ENCODE measurements at regions not wholly inside any gene's neighbourhood (a gene's known extent, or its start where the extent isn't known, plus 50 kb on each side); places are given as distances from the start of the nearest gene placed in this dataset.
"Not testable (repeated sequence)": the region's sequence is repeated elsewhere in the genome, so short reads cannot be mapped to it uniquely, and the experiment has no call there.

- no peak for DNase-seq (ENCODE audit: low spot score)
Observed at GRCh38 chr4:173761938-173762337, 231.9 kb upstream of the HAND2 start.

- DNase-seq (ENCODE audit: low spot score): no peak
Observed at GRCh38 chr4:173761236-173761635, 231.2 kb upstream of the HAND2 start.

- DNase-seq (ENCODE audit: low spot score): no peak
Observed at GRCh38 chr4:173758132-173758531, 228.1 kb upstream of the HAND2 start.

GRCh38 chr4:173753408-173753807 is 223.4 kb upstream of the HAND2 start:
- no peak for DNase-seq (ENCODE audit: low spot score)

GRCh38 chr4:173752610-173753230 is 222.7 kb upstream of the HAND2 start:
- DNase-seq (ENCODE audit: low spot score): peak; percentile 16

- no peak for DNase-seq (ENCODE audit: low spot score)
Observed at GRCh38 chr4:173748353-173748752, 218.3 kb upstream of the HAND2 start.

GRCh38 chr4:173747537-173748257 is 217.7 kb upstream of the HAND2 start:
- no peak for DNase-seq (ENCODE audit: low spot score)

- DNase-seq (ENCODE audit: low spot score): no peak
Observed at GRCh38 chr4:173746424-173746823, 216.4 kb upstream of the HAND2 start.

GRCh38 chr4:173745765-173746164 is 215.7 kb upstream of the HAND2 start:
- DNase-seq (ENCODE audit: low spot score): no peak

- DNase-seq (ENCODE audit: low spot score): no peak
Observed at GRCh38 chr4:173736840-173737239, 206.8 kb upstream of the HAND2 start.

GRCh38 chr4:173735585-173735984 is 205.6 kb upstream of the HAND2 start:
- DNase-seq (ENCODE audit: low spot score): no peak

GRCh38 chr4:173735049-173735448 is 205.0 kb upstream of the HAND2 start:
- DNase-seq (ENCODE audit: low spot score): peak; percentile 23

GRCh38 chr4:173731257-173731656 is 201.2 kb upstream of the HAND2 start:
- DNase-seq (ENCODE audit: low spot score): no peak

GRCh38 chr4:173722075-173722474 is 192.0 kb upstream of the HAND2 start:
- no peak for DNase-seq (ENCODE audit: low spot score)

GRCh38 chr4:173718504-173718903 is 188.5 kb upstream of the HAND2 start:
- DNase-seq (ENCODE audit: low spot score): not testable (repeated sequence)

GRCh38 chr4:173717581-173717980 is 187.6 kb upstream of the HAND2 start:
- no peak for DNase-seq (ENCODE audit: low spot score)

- no peak for DNase-seq (ENCODE audit: low spot score)
Observed at GRCh38 chr4:173714456-173714855, 184.4 kb upstream of the HAND2 start.

- no peak for DNase-seq (ENCODE audit: low spot score)
Observed at GRCh38 chr4:173713026-173713425, 183.0 kb upstream of the HAND2 start.

- no peak for DNase-seq (ENCODE audit: low spot score)
Observed at GRCh38 chr4:173707658-173708419, 177.8 kb upstream of the HAND2 start.

GRCh38 chr4:173704201-173704600 is 174.2 kb upstream of the HAND2 start:
- no peak for DNase-seq (ENCODE audit: low spot score)

GRCh38 chr4:173703021-173703420 is 173.0 kb upstream of the HAND2 start:
- DNase-seq (ENCODE audit: low spot score): no peak

- DNase-seq (ENCODE audit: low spot score): no peak
Observed at GRCh38 chr4:173700650-173701049, 170.6 kb upstream of the HAND2 start.

GRCh38 chr4:173699841-173700475 is 169.9 kb upstream of the HAND2 start:
- no peak for DNase-seq (ENCODE audit: low spot score)
